Spleen (tissue), 7 donors: ENCODE measurements at regions not wholly inside any gene's neighbourhood (a gene's known extent, or its start where the extent isn't known, plus 50 kb on each side); places are given as distances from the start of the nearest gene placed in this dataset.

ENCODE experiments used
- CTCF ChIP-seq, 11 experiments: fragments of 200-600 bp in 7 of 11; fragments of 450-650 bp in 4 of 11; sonication (generic) in 4 of 11; IDR thresholded peaks in 8 of 11; conservative IDR thresholded peaks in 3 of 11; 1 replicate in 7 of 11; 2 replicates in 4 of 11; pipeline versions ENCODE4 v1.4.0 to v1.8.0; 2016 to 2021; ENCODE audit warnings: antibody characterized with exemption in 11 of 11, inconsistent platforms in 4 of 11, mild to moderate bottlenecking in 1 of 11
- POLR2A ChIP-seq, 3 donors: fragments of 450-650 bp; IDR thresholded peaks; one replicate each; pipeline ENCODE4 v1.5.1; 2017; ENCODE audit warnings: antibody characterized with exemption in 3 of 3, mild to moderate bottlenecking in 1 of 3
- POLR2AphosphoS5 ChIP-seq, 3 donors: sonication (generic); formaldehyde crosslinking; IDR thresholded peaks; one replicate each; pipeline ENCODE4 v1.5.1; 2017; ENCODE audit warnings: antibody characterized with exemption in 3 of 3
- donor health status: DM: no; HTN: no; CAD: no; lungs with moderate emphysema.
- donor health status: DM: no; HTN: no; CAD: no.
- donor health status: DM: no; HTN: no; CAD: no.

GRCh38 chr3:144566320-144566719 lies 594.7 kb downstream of the DIPK2A start:
- TF ChIP-seq CTCF (IDR thresholded peaks at IDR 0.05 in 8 of 11, conservative IDR thresholded peaks at IDR 0.05 in 3 of 11) = no peak
- TF ChIP-seq POLR2AphosphoS5 (IDR thresholded peaks at IDR 0.05) = no peak
- no peak for TF ChIP-seq POLR2A (IDR thresholded peaks at IDR 0.05)
